ENCODE measurements at regions not wholly inside any gene's neighbourhood (a gene's known extent, or its start where the extent isn't known, plus 50 kb on each side); places are given as distances from the start of the nearest gene placed in this dataset.
A peak's percentile ranks its signal among the peaks of the same experiment; 100 is the strongest.

GRCh38 chr2:234296991-234297390 lies 199.9 kb downstream of the ARL4C start:
- no peaks in the 10 kb centered on the region for H3K27me3 ChIP-seq (replicated peaks; ENCODE audit: control insufficient read depth, insufficient read depth, low read length)
- DNase-seq (ENCODE audit: extremely low read depth, insufficient read length) = no peak
- no peaks in the 10 kb centered on the region for H3K36me3 ChIP-seq (ENCODE audit: control insufficient read depth, insufficient read depth, low read length)
- TF ChIP-seq CTCF (IDR thresholded peaks at IDR 0.05; ENCODE audit: insufficient read depth, low read length, poor library complexity, severe bottlenecking) = no peak
- no peak overlapping the region for H3K4me3 ChIP-seq (replicated peaks; ENCODE audit: low read depth, low read length)

- TF ChIP-seq CTCF (IDR thresholded peaks at IDR 0.05; ENCODE audit: insufficient read depth, low read length, poor library complexity, severe bottlenecking) = peak; percentile 27
- no peaks in the 10 kb centered on the region for H3K36me3 ChIP-seq (ENCODE audit: control insufficient read depth, insufficient read depth, low read length)
- H3K4me3 ChIP-seq (replicated peaks; ENCODE audit: low read depth, low read length) = no peak overlapping the region
- DNase-seq (ENCODE audit: extremely low read depth, insufficient read length) = peak; percentile 29
- no peaks in the 10 kb centered on the region for H3K27me3 ChIP-seq (replicated peaks; ENCODE audit: control insufficient read depth, insufficient read depth, low read length)
Observed at GRCh38 chr2:234293973-234294372, 202.9 kb downstream of the ARL4C start.

GRCh38 chr2:234292962-234293243 lies 204.0 kb downstream of the ARL4C start:
- Histone ChIP-seq H3K36me3 (ENCODE audit: control insufficient read depth, insufficient read depth, low read length) (no peaks in the 10 kb centered on the region), H3K27me3 (replicated peaks; ENCODE audit: control insufficient read depth, insufficient read depth, low read length) (no peaks in the 10 kb centered on the region), H3K4me3 (replicated peaks; ENCODE audit: low read depth, low read length) (no peak overlapping the region)
- DNase-seq (ENCODE audit: extremely low read depth, insufficient read length) = peak; percentile 33
- no peak for TF ChIP-seq CTCF (IDR thresholded peaks at IDR 0.05; ENCODE audit: insufficient read depth, low read length, poor library complexity, severe bottlenecking)

- Histone ChIP-seq H3K36me3 (ENCODE audit: control insufficient read depth, insufficient read depth, low read length) (no peaks in the 10 kb centered on the region), H3K4me3 (replicated peaks; ENCODE audit: low read depth, low read length) (no peak overlapping the region), H3K27me3 (replicated peaks; ENCODE audit: control insufficient read depth, insufficient read depth, low read length) (no peaks in the 10 kb centered on the region)
- peak; percentile 59 for DNase-seq (ENCODE audit: extremely low read depth, insufficient read length)
- no peak for TF ChIP-seq CTCF (IDR thresholded peaks at IDR 0.05; ENCODE audit: insufficient read depth, low read length, poor library complexity, severe bottlenecking)
Observed at GRCh38 chr2:234292205-234292961, 204.5 kb downstream of the ARL4C start.

GRCh38 chr2:234291765-234292204 lies 205.1 kb downstream of the ARL4C start:
- TF ChIP-seq CTCF (IDR thresholded peaks at IDR 0.05; ENCODE audit: insufficient read depth, low read length, poor library complexity, severe bottlenecking) = no peak
- H3K4me3 ChIP-seq (replicated peaks; ENCODE audit: low read depth, low read length) = no peak overlapping the region
- H3K27me3 ChIP-seq (replicated peaks; ENCODE audit: control insufficient read depth, insufficient read depth, low read length) = no peaks in the 10 kb centered on the region
- no peaks in the 10 kb centered on the region for H3K36me3 ChIP-seq (ENCODE audit: control insufficient read depth, insufficient read depth, low read length)
- peak; percentile 65 for DNase-seq (ENCODE audit: extremely low read depth, insufficient read length)

GRCh38 chr2:234290671-234291070 lies 206.2 kb downstream of the ARL4C start:
- H3K36me3 ChIP-seq (ENCODE audit: control insufficient read depth, insufficient read depth, low read length) = no peaks in the 10 kb centered on the region
- no peak for TF ChIP-seq CTCF (IDR thresholded peaks at IDR 0.05; ENCODE audit: insufficient read depth, low read length, poor library complexity, severe bottlenecking)
- peak; percentile 77 for DNase-seq (ENCODE audit: extremely low read depth, insufficient read length)
- no peaks in the 10 kb centered on the region for H3K27me3 ChIP-seq (replicated peaks; ENCODE audit: control insufficient read depth, insufficient read depth, low read length)
- no peak overlapping the region for H3K4me3 ChIP-seq (replicated peaks; ENCODE audit: low read depth, low read length)
